Tibial artery (tissue), 4 donors: ENCODE measurements at regions not wholly inside any gene's neighbourhood (a gene's known extent, or its start where the extent isn't known, plus 50 kb on each side); places are given as distances from the start of the nearest gene placed in this dataset.

ENCODE experiments used
- DNase-seq, 2 donors: peaks; one replicate each; pipeline ENCODE4 v3.0.0-alpha.2; 2019
- H3K27ac ChIP-seq, 2 donors: fragments of 200-600 bp; sonication (generic) in 1 of 2; 1 replicate in 1 of 2; 2 replicates in 1 of 2; pipeline ENCODE4 v1.5.1; 2018 to 2019; ENCODE audit warnings: mild to moderate bottlenecking in 1 of 2
- H3K27me3 ChIP-seq, 2 donors: fragments of 200-600 bp; sonication (generic) in 1 of 2; one replicate each; pipeline versions ENCODE4 v1.5.1 to v1.6.0; 2016 to 2019
- H3K36me3 ChIP-seq, 3 donors: fragments of 200-600 bp; sonication (generic) in 2 of 3; one replicate each; pipeline ENCODE4 v1.5.1; 2016 to 2019; ENCODE audit warnings: mild to moderate bottlenecking in 2 of 3
- H3K4me1 ChIP-seq, 4 donors: fragments of 200-600 bp; sonication (generic) in 2 of 4; 1 replicate in 3 of 4; 2 replicates in 1 of 4; pipeline ENCODE4 v1.5.1; 2016 to 2019
- H3K4me3 ChIP-seq, 2 donors: fragments of 200-600 bp; sonication (generic) in 1 of 2; 1 replicate in 1 of 2; 2 replicates in 1 of 2; pipeline ENCODE4 v1.5.1; 2018 to 2019; ENCODE audit warnings: mild to moderate bottlenecking in 2 of 2
- H3K9me3 ChIP-seq, 3 donors: fragments of 200-600 bp; sonication (generic) in 1 of 3; one replicate each; pipeline ENCODE4 v1.5.1; 2016 to 2019
- CTCF ChIP-seq, 2 experiments: fragments of 200-600 bp in 1 of 2; fragments of 450-650 bp in 1 of 2; IDR thresholded peaks; one replicate each; pipeline ENCODE4 v1.5.1; 2017 to 2019; ENCODE audit warnings: antibody characterized with exemption in 2 of 2, mild to moderate bottlenecking in 1 of 2, moderate library complexity in 1 of 2
- intact Hi-C: fragments of 100-400 bp; cut with DNase I; formaldehyde crosslinking; loops from one replicate; pipeline ENCODE4 v1.15.0; 2023; ENCODE audit warnings: low total_unique reads

GRCh38 chr2:215728504-215729065 is 284.8 kb downstream of the MREG start:
- intact Hi-C loops, result no loop called here
- peak overlapping the region; percentile 43 to 50 for H3K27ac ChIP-seq
- DNase-seq, result peak in 1 of 2 donors; percentile 77

DNA sequence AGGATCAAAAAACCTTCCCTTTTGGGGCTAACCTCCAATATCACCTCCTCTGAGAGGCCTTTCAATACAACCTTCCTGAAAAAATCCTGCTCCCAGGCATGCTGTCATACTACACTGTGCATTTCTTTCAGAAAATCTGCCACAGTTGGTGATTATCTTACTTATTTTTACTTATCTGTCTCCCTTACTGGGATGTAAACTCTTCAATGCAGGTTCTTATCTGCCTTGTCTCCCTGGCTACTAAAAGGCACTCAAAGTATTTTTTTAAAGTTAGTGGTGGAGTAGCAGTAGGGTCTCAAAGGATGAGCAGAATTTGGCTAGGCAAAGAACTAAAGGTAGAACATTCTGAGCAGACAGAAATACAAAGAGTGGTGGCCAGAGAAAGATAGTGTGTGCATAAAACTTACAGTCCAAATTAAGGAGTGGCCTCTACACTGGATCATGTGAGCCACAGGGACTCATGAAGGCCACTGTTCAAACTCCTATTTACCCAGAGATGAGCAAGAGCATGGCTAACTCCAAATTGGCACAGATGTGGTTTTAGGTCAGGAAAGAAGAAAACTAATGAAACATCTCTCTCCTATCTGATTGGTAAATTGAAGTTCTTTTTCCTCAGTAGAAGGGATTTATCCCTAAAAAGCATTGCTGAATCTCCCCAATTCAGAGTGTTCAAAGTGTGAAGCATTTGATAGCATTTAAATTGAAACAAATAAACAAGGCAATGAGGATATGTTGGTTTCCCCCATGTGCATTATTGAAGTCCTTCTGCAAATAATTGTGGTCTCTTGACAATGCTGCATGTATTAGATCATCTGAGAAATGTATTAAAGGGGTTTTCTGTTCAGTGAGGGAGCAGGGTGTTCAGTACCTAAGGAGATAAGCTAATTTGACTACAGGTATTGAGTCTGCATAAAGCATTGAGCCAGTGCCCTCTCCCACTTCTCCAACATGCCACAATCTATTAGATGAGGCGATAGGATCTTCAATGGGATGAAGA is 285.5 kb downstream of the MREG start:
- Histone ChIP-seq H3K4me3 (no peak overlapping the region), H3K4me1 (peaks cover 0 to 25% (median 4%) of the 10 kb centered on the region in 4 donors), H3K36me3 (no peaks in the 10 kb centered on the region), H3K27me3 (no peaks in the 10 kb centered on the region), H3K9me3 (no peaks in the 10 kb centered on the region), H3K27ac (peak overlapping the region; percentile 43 to 50)
- DNase-seq, result no peak
- intact Hi-C loops, result no loop called here
- no peak for TF ChIP-seq CTCF (IDR thresholded peaks at IDR 0.05)

More at GRCh38 chr2:215728504-215729065, 284.8 kb downstream of the MREG start:
- Histone ChIP-seq H3K9me3 (no peaks in the 10 kb centered on the region), H3K4me3 (no peak overlapping the region), H3K27me3 (no peaks in the 10 kb centered on the region), H3K36me3 (no peaks in the 10 kb centered on the region), H3K4me1 (peaks cover 0 to 25% (median 4%) of the 10 kb centered on the region in 4 donors)
- no peak for TF ChIP-seq CTCF (IDR thresholded peaks at IDR 0.05)

- Histone ChIP-seq H3K27me3 (no peaks in the 10 kb centered on the region), H3K4me3 (no peak overlapping the region), H3K9me3 (no peaks in the 10 kb centered on the region), H3K36me3 (no peaks in the 10 kb centered on the region), H3K27ac (no peak overlapping the region), H3K4me1 (peaks cover 0 to 25% (median 4%) of the 10 kb centered on the region in 4 donors)
- no peak for TF ChIP-seq CTCF (IDR thresholded peaks at IDR 0.05)
- intact Hi-C loops, result no loop called here
- no peak for DNase-seq
Observed at GRCh38 chr2:215726070-215726469, 287.3 kb downstream of the MREG start.

GRCh38 chr2:215724146-215724545 is 288.3 kb upstream of the FN1 start:
- H3K4me1 ChIP-seq, result peaks cover 0 to 24% (median 6%) of the 10 kb centered on the region in 4 donors
- H3K9me3 ChIP-seq, result no peaks in the 10 kb centered on the region
- intact Hi-C loops, result no loop called here
- no peak for TF ChIP-seq CTCF (IDR thresholded peaks at IDR 0.05)
- no peaks in the 10 kb centered on the region for H3K27me3 ChIP-seq
- no peak overlapping the region for H3K4me3 ChIP-seq
- no peak overlapping the region for H3K27ac ChIP-seq
- H3K36me3 ChIP-seq, result no peaks in the 10 kb centered on the region
- no peak for DNase-seq

DNA sequence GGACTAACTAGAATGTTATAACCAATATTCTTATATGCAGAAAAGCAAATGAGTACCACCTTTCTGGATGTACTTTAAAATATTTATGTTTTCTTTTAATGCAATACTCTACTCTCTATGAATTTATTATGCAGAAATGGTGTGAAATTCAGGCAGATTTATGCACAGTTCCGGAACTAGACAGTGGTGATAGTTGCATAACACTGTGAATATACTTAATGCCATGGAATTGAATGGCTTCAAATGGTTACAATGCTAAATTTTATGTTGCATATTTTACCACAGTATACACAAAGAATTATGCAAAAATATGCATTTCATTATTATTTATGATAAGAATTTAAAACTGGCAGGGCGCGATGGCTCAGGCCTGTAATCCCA is 287.8 kb upstream of the FN1 start:
- intact Hi-C loops, result no loop called here
- Histone ChIP-seq H3K4me1 (peaks cover 0 to 23% (median 5%) of the 10 kb centered on the region in 4 donors), H3K9me3 (no peaks in the 10 kb centered on the region), H3K27ac (no peak overlapping the region), H3K27me3 (no peaks in the 10 kb centered on the region), H3K4me3 (no peak overlapping the region), H3K36me3 (no peaks in the 10 kb centered on the region)
- no peak for DNase-seq
- no peak for TF ChIP-seq CTCF (IDR thresholded peaks at IDR 0.05)
